Endothelial cell of umbilical vein (primary cell): ENCODE measurements at regions not wholly inside any gene's neighbourhood (a gene's known extent, or its start where the extent isn't known, plus 50 kb on each side); places are given as distances from the start of the nearest gene placed in this dataset.

Experiments used
- MYC ChIP-seq: IDR thresholded peaks from one replicate; pipeline ENCODE4 v1.6.1; 2011; ENCODE audit warnings: mild to moderate bottlenecking, low read depth, low read length
- POLR2A ChIP-seq: IDR thresholded peaks from 2 replicates; pipeline ENCODE4 v1.6.1; 2012; ENCODE audit warnings: low read depth, mild to moderate bottlenecking, control low read depth, low read length
- POLR2AphosphoS5 ChIP-seq: IDR thresholded peaks from 2 replicates; pipeline ENCODE4 v1.6.1; 2012; ENCODE audit warnings: low read depth, mild to moderate bottlenecking, control low read depth, low read length, moderate library complexity; ENCODE audit not compliant: insufficient read depth
- TF ChIP-seq, protein P1 (sequence below), 2 donors: IDR thresholded peaks; 1 replicate in 1 of 2; 2 replicates in 1 of 2; pipeline ENCODE4 v1.5.1; 2011; ENCODE audit warnings: low read length in 2 of 2, mild to moderate bottlenecking in 2 of 2, moderate library complexity in 2 of 2, control low read depth in 1 of 2, inconsistent platforms in 1 of 2, low read depth in 1 of 2; ENCODE audit not compliant: insufficient read depth in 1 of 2; ENCODE audit errors: extremely low read depth in 1 of 2
- TF ChIP-seq, protein P2 (sequence below): IDR thresholded peaks from 2 replicates; pipeline ENCODE4 v1.6.1; 2011; ENCODE audit not compliant: insufficient read depth, insufficient read length

- TF ChIP-seq, protein P1, sequence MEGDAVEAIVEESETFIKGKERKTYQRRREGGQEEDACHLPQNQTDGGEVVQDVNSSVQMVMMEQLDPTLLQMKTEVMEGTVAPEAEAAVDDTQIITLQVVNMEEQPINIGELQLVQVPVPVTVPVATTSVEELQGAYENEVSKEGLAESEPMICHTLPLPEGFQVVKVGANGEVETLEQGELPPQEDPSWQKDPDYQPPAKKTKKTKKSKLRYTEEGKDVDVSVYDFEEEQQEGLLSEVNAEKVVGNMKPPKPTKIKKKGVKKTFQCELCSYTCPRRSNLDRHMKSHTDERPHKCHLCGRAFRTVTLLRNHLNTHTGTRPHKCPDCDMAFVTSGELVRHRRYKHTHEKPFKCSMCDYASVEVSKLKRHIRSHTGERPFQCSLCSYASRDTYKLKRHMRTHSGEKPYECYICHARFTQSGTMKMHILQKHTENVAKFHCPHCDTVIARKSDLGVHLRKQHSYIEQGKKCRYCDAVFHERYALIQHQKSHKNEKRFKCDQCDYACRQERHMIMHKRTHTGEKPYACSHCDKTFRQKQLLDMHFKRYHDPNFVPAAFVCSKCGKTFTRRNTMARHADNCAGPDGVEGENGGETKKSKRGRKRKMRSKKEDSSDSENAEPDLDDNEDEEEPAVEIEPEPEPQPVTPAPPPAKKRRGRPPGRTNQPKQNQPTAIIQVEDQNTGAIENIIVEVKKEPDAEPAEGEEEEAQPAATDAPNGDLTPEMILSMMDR (IDR thresholded peaks at IDR 0.05; ENCODE audit: extremely low read depth in 1 of 2, insufficient read depth in 1 of 2, low read depth in 1 of 2, low read length in 2 of 2) = no peak
- TF ChIP-seq, protein P2, sequence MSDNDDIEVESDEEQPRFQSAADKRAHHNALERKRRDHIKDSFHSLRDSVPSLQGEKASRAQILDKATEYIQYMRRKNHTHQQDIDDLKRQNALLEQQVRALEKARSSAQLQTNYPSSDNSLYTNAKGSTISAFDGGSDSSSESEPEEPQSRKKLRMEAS = no peak
- TF ChIP-seq POLR2A (no peak), POLR2AphosphoS5 (no peak), MYC (no peak)
Observed at GRCh38 chr11:115787302-115787701, 283.1 kb upstream of the CADM1 start.
